Bronchial epithelial cell (primary cell): ENCODE measurements at regions not wholly inside any gene's neighbourhood (a gene's known extent, or its start where the extent isn't known, plus 50 kb on each side); places are given as distances from the start of the nearest gene placed in this dataset.
A peak's percentile ranks its signal among the peaks of the same experiment; 100 is the strongest.

ENCODE experiments used
- DNase-seq: peaks from one replicate; pipeline ENCODE4 v3.0.0-alpha.2; 2010; ENCODE audit warnings: low read depth
- FAIRE-seq: peaks from 2 replicates; lab custom pipeline; 2011; peaks lifted over from hg19 to GRCh38; lab: Jason Lieb, UNC
- H3K27me3 ChIP-seq: 2 replicates; pipeline ENCODE4 v1.5.1; 2011; ENCODE audit warnings: low read length; ENCODE audit not compliant: control insufficient read depth, insufficient read depth
- H3K36me3 ChIP-seq: 2 replicates; pipeline ENCODE4 v1.5.1; 2011; ENCODE audit warnings: low read length; ENCODE audit not compliant: control insufficient read depth, insufficient read depth
- H3K4me3 ChIP-seq: 2 replicates; pipeline ENCODE4 v1.5.1; 2011; ENCODE audit warnings: mild to moderate bottlenecking, low read depth, low read length, control low read depth
- CTCF ChIP-seq: IDR thresholded peaks from 2 replicates; pipeline ENCODE4 v1.5.1; 2011; ENCODE audit warnings: mild to moderate bottlenecking, moderate library complexity, low read length, control low read depth, inconsistent platforms; ENCODE audit not compliant: insufficient read depth, severe bottlenecking

DNA sequence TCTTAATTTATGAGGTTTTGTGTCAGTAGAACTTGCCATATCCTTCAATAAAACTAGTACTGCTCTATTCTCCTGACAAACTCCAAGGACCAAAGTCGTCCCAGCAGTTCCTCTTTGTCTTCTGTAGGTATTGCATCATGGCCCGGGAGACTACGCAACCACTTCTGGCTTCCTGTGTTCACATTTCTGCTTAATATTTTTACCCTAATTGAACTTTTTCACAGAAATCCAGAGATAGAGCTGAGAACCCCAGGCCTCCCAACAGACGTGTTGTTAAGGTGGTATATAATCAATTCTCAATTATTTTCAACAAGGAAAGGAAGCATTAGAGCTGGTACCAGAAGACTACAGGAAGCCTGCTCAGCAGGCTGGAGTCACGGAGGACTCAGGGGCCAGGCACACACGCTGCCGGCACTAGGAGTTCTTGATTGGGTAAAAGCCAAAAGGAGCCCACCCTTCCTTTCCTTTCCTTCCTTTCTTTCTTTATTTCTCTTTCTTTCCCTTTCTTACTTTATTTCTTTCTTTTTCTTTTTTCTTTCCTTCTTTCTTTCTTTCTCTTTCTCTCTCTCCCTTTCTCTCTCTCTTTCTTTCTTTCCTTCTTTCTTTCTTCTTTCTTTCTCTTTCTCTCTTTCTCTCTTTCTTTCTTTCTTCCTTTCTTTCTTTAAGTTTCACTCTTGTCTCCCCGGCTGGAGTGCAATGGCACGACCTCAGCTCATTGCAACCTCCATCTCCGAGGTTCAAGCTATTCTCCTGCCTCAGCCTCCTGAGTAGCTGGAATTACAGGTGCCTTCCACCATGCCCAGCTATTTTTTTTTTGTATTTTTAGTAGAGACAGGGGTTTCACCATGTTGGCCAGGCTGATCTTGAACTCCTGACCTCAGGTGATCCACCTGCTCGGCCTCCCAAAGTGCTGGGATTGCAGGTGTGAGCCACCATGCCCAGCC is 173.7 kb downstream of the ZBTB18 start:
- no peak for TF ChIP-seq CTCF
- no peak overlapping the region for H3K4me3 ChIP-seq
- DNase-seq, result no peak
- H3K36me3 ChIP-seq, result no peaks in the 10 kb centered on the region
- no peaks in the 10 kb centered on the region for H3K27me3 ChIP-seq
- FAIRE-seq, result no peak

DNA sequence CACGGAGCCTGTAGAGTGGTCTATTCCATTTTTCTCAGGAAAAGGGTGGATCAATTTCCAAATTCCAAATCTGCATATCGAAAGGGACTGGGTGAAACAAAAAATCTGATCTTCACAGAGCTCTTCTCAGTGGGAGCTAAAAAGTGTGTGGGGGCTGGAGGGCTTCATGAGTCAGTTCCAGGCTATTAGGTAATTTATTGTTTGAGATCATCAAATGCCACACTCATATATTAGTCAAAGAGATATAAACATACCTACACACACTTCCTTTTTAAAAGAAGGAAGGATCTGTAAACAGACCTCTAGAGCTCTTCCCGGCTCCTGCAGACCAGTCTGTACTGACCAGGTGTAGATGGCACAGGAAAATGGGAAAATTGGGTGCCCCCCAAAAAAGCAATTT is 175.4 kb downstream of the ZBTB18 start:
- Histone ChIP-seq H3K4me3 (no peak overlapping the region), H3K36me3 (no peaks in the 10 kb centered on the region), H3K27me3 (no peaks in the 10 kb centered on the region)
- DNase-seq, result peak; percentile 77
- FAIRE-seq, result no peak
- no peak for TF ChIP-seq CTCF

DNA sequence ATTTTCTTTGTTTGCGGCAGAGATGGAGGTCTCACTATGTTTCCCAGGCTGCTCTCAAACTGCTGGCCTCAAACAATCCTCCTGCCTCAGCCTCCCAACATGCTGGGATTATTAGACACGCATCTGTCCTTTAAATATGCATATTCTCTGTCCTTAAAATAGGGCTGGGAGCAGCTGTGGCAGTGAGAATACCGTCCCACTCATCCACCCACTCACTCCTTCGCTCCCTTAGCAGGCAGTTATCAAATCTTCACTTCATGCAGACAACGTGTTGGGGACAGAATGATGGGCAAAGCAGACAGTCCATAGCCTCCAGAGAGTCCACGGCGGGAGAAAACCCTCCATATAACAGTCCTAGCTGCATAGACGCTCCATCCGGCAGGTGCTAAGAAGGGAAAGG is 179.4 kb downstream of the ZBTB18 start:
- TF ChIP-seq CTCF, result no peak
- no peak for FAIRE-seq

DNA sequence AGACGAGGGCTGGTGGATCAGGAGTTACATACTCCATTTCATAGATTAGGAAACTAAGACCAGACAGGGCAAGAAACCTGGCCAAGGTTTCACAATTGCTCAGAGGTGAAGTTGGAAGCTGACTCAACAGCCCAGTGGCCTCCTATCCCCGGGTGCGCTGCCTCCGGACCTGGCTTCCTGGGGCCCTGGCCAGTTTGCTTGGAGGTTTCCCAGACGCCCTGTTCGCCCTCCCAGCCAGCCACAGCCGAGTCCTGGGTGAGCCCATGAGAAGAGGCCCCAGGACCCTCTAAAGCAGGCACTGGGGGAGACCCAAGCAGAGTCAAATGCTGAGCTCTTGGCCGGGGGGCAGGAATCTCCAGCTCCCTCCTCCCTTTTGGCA is 180.1 kb downstream of the ZBTB18 start:
- DNase-seq (peak; percentile 64), FAIRE-seq (no peak)
- H3K27me3 ChIP-seq, result no peaks in the 10 kb centered on the region
- TF ChIP-seq CTCF, result no peak
- peak overlapping the region; percentile 28 for H3K4me3 ChIP-seq
- H3K36me3 ChIP-seq, result no peaks in the 10 kb centered on the region

More for the DNA sequence above, 179.4 kb downstream of the ZBTB18 start:
- H3K4me3 ChIP-seq, result no peak overlapping the region
- no peak for DNase-seq
- H3K36me3 ChIP-seq, result no peaks in the 10 kb centered on the region
- no peaks in the 10 kb centered on the region for H3K27me3 ChIP-seq

GRCh38 chr1:244231572-244232315 is 180.7 kb downstream of the ZBTB18 start:
- H3K4me3 ChIP-seq, result peak overlapping the region; percentile 28
- no peaks in the 10 kb centered on the region for H3K27me3 ChIP-seq
- TF ChIP-seq CTCF, result no peak
- H3K36me3 ChIP-seq, result no peaks in the 10 kb centered on the region
- peak; percentile 10 for DNase-seq
- no peak for FAIRE-seq
